Right atrium auricular region (tissue), 2 donors: ENCODE measurements at regions not wholly inside any gene's neighbourhood (a gene's known extent, or its start where the extent isn't known, plus 50 kb on each side); places are given as distances from the start of the nearest gene placed in this dataset.
"Not testable (repeated sequence)": the region's sequence is repeated elsewhere in the genome, so short reads cannot be mapped to it uniquely, and the experiment has no call there.

ENCODE experiments used
- DNase-seq: peaks from one replicate; pipeline ENCODE4 v3.0.0-alpha.2; 2019; ENCODE audit warnings: low spot score
- H3K27ac ChIP-seq, 2 donors: fragments of 200-600 bp; sonication (generic); 1 replicate in 1 of 2; 2 replicates in 1 of 2; pipeline ENCODE4 v1.5.1; 2016 to 2019
- H3K27me3 ChIP-seq, 2 donors: fragments of 200-600 bp; sonication (generic); one replicate each; pipeline versions ENCODE4 v1.5.1 to v1.6.0; 2017 to 2019
- H3K36me3 ChIP-seq: fragments of 200-600 bp; sonication (generic); one replicate; pipeline ENCODE4 v1.5.1; 2016
- H3K4me1 ChIP-seq, 2 donors: fragments of 200-600 bp; sonication (generic); one replicate each; pipeline versions ENCODE4 v1.5.1 to v1.6.0; 2017 to 2019
- H3K4me3 ChIP-seq, 2 donors: fragments of 200-600 bp; sonication (generic); 1 replicate in 1 of 2; 2 replicates in 1 of 2; pipeline ENCODE4 v1.5.1; 2017 to 2019; ENCODE audit warnings: mild to moderate bottlenecking in 1 of 2, moderate library complexity in 1 of 2
- H3K9me3 ChIP-seq, 2 donors: fragments of 200-600 bp; sonication (generic); one replicate each; pipeline ENCODE4 v1.5.1; 2019
- TF ChIP-seq, protein P1 (sequence below), 2 donors: fragments of 200-600 bp; sonication (generic); IDR thresholded peaks; one replicate each; pipeline ENCODE4 v1.5.1; 2019; ENCODE audit warnings: antibody characterized with exemption in 2 of 2

DNA sequence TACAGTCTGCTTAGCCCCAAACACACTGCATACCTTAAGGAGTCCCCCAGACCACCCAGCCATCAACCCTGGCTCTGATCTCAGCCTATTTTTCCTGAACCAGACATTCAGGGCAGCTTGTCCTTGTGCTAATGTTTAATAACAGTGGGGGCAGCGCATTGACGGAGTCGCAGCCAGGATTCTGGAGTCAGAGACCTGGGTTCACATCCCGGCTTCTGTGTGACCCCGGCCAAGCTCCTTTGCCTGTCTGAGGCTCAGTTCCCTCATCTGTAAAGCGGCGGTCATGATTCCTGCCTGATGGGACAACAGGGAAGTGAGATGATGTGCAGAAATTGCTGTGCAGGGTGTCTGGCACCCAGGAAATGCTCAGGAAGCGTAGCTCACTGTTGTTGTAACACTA, 63.1 kb downstream of the MATN1 start:
- DNase-seq, result no peak
- Histone ChIP-seq H3K4me1 (no peaks in the 10 kb centered on the region), H3K4me3 (no peak overlapping the region), H3K27ac (no peak overlapping the region), H3K27me3 (no peaks in the 10 kb centered on the region), H3K9me3 (no peaks in the 10 kb centered on the region), H3K36me3 (no peaks in the 10 kb centered on the region)
- TF ChIP-seq, protein P1, sequence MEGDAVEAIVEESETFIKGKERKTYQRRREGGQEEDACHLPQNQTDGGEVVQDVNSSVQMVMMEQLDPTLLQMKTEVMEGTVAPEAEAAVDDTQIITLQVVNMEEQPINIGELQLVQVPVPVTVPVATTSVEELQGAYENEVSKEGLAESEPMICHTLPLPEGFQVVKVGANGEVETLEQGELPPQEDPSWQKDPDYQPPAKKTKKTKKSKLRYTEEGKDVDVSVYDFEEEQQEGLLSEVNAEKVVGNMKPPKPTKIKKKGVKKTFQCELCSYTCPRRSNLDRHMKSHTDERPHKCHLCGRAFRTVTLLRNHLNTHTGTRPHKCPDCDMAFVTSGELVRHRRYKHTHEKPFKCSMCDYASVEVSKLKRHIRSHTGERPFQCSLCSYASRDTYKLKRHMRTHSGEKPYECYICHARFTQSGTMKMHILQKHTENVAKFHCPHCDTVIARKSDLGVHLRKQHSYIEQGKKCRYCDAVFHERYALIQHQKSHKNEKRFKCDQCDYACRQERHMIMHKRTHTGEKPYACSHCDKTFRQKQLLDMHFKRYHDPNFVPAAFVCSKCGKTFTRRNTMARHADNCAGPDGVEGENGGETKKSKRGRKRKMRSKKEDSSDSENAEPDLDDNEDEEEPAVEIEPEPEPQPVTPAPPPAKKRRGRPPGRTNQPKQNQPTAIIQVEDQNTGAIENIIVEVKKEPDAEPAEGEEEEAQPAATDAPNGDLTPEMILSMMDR (IDR thresholded peaks at IDR 0.05), result no peak

- DNase-seq, result no peak
- TF ChIP-seq, protein P1 (IDR thresholded peaks at IDR 0.05), result no peak
- H3K36me3 ChIP-seq, result no peaks in the 10 kb centered on the region
- H3K27me3 ChIP-seq, result no peaks in the 10 kb centered on the region
- no peaks in the 10 kb centered on the region for H3K4me1 ChIP-seq
- H3K27ac ChIP-seq, result no peak overlapping the region
- H3K9me3 ChIP-seq, result no peaks in the 10 kb centered on the region
- no peak overlapping the region for H3K4me3 ChIP-seq
Measured at GRCh38 chr1:30659702-30660101, 63.7 kb downstream of the MATN1 start.

DNA sequence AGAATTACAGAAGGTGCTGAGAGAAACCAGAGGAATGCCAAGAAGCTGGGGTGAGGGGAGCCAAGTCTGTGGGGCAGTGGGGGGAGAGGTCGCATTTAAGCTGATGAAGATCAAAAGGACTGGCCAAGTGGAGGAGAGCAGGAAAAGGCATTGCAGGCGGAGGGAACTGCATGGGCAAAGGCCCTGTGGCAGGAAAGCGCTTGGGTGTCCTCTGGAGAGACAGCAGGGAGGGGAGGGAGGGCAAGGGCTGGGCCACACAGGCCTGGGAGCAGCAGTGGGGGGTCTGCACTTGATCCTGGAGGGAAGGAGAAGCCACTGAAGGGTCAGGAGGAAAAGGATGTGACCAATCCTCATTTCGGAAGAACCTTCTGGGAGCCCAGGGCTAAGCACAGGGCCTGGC, 65.0 kb downstream of the MATN1 start:
- not testable (repeated sequence) for H3K9me3 ChIP-seq, H3K4me1 ChIP-seq, DNase-seq, H3K4me3 ChIP-seq, H3K36me3 ChIP-seq, H3K27me3 ChIP-seq, H3K27ac ChIP-seq

DNA sequence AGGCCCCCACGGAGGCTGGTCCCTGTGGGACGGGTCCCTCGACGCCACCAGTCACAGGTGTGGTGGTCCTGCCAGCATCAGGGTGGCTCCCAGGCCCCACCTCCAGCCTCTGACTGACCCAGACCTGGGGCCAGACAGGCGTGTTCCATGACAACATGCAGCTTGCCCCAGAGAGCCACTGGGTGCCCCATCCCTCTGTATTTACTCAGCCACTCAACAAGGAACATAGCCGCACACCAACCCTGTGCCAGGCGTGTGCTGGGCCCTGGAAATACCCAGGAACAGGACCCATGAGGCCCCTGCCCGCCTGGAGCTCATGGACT, 65.4 kb downstream of the MATN1 start:
- Histone ChIP-seq H3K4me3 (no peak overlapping the region), H3K9me3 (no peaks in the 10 kb centered on the region), H3K27ac (no peak overlapping the region), H3K36me3 (no peaks in the 10 kb centered on the region), H3K4me1 (no peaks in the 10 kb centered on the region), H3K27me3 (no peaks in the 10 kb centered on the region)
- DNase-seq, result no peak
- TF ChIP-seq, protein P1 (IDR thresholded peaks at IDR 0.05), result no peak

DNA sequence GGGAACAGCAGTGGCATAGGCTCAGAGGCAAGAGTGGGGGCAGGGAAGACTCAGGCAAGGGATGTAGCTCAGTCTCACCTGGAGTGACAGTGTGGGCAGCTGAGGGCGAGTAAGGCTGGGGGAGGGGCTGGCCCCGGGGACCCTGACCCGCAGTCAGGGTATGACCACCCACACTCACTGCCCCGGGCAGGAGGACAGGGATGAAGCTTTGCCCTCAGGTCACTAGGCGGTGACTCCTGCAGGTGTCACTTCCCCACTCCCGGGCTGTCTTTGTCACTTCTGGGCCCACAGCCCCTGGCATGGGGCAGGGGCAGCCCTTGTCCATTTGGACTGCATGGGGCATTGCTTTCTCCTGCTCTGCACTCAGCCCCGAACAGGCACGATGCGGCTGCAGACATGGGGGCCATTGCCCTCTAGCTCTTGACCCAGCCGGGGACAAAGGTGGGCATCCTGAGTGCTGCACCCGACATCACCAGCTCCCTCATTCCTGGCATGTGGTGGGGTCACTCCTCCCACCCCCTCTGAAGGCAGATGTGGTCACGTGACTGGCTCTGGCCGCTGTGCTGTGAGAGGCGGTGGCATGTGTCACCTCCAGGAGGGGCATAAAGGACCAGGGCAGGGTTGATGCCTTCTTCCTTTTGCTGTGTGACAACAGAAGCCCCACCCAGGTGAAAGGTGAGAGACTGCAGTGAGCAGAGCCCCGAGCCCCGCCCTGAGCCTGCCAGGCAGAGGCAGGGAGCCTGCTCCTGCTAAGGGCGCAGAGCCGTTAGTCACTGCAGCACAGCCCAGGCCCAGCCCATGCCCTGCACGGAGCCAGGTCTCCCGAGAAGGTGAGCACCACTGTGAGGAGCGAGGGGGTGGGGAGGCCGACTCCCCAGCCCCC, 66.0 kb downstream of the MATN1 start:
- H3K27ac ChIP-seq, result no peak overlapping the region
- H3K4me1 ChIP-seq, result no peaks in the 10 kb centered on the region
- TF ChIP-seq, protein P1 (IDR thresholded peaks at IDR 0.05), result no peak
- no peak for DNase-seq
- no peaks in the 10 kb centered on the region for H3K9me3 ChIP-seq
- no peak overlapping the region for H3K4me3 ChIP-seq
- H3K27me3 ChIP-seq, result no peaks in the 10 kb centered on the region
- no peaks in the 10 kb centered on the region for H3K36me3 ChIP-seq

GRCh38 chr1:30656171-30656940, 67.0 kb downstream of the MATN1 start:
- H3K9me3 ChIP-seq, result no peaks in the 10 kb centered on the region
- H3K36me3 ChIP-seq, result no peaks in the 10 kb centered on the region
- no peak overlapping the region for H3K4me3 ChIP-seq
- no peak for DNase-seq
- TF ChIP-seq, protein P1 (IDR thresholded peaks at IDR 0.05), result no peak
- no peaks in the 10 kb centered on the region for H3K27me3 ChIP-seq
- H3K4me1 ChIP-seq, result no peaks in the 10 kb centered on the region
- no peak overlapping the region for H3K27ac ChIP-seq
